CD4-positive, alpha-beta T cell treated with Interleukin-17A for 1 hour (primary cell): ENCODE measurements at regions not wholly inside any gene's neighbourhood (a gene's known extent, or its start where the extent isn't known, plus 50 kb on each side); places are given as distances from the start of the nearest gene placed in this dataset.
A peak's percentile ranks its signal among the peaks of the same experiment; 100 is the strongest.

Source experiments
- DNase-seq: peaks from one replicate; pipeline ENCODE4 v3.0.0-alpha.2; 2020

- DNase-seq = no peak
Measured at GRCh38 chr1:36641776-36642175, 159.1 kb upstream of the CSF3R start.

- no peak for DNase-seq
Measured at GRCh38 chr1:36639461-36639860, 156.7 kb upstream of the CSF3R start.

GRCh38 chr1:36638268-36638667 is 155.6 kb upstream of the CSF3R start:
- no peak for DNase-seq

GRCh38 chr1:36636206-36636605 is 153.5 kb upstream of the CSF3R start:
- DNase-seq = no peak

- no peak for DNase-seq
Measured at GRCh38 chr1:36635284-36635683, 152.6 kb upstream of the CSF3R start.

GRCh38 chr1:36628804-36629203 is 146.1 kb upstream of the CSF3R start:
- no peak for DNase-seq

- DNase-seq = no peak
Measured at GRCh38 chr1:36626435-36626834, 143.7 kb upstream of the CSF3R start.

GRCh38 chr1:36625935-36626310 is 143.2 kb upstream of the CSF3R start:
- no peak for DNase-seq

GRCh38 chr1:36625253-36625934 is 142.7 kb upstream of the CSF3R start:
- DNase-seq = no peak

GRCh38 chr1:36624466-36624865 is 141.8 kb upstream of the CSF3R start:
- no peak for DNase-seq

- no peak for DNase-seq
Measured at GRCh38 chr1:36622741-36623648, 140.3 kb upstream of the CSF3R start.

- DNase-seq = no peak
Measured at GRCh38 chr1:36621531-36621930, 138.8 kb upstream of the CSF3R start.

- DNase-seq = no peak
Measured at GRCh38 chr1:36620142-36620541, 137.4 kb upstream of the CSF3R start.

GRCh38 chr1:36614991-36615390 is 132.3 kb upstream of the CSF3R start:
- no peak for DNase-seq

GRCh38 chr1:36614571-36614970 is 131.9 kb upstream of the CSF3R start:
- DNase-seq = no peak

- no peak for DNase-seq
Measured at GRCh38 chr1:36613721-36614120, 131.0 kb upstream of the CSF3R start.

- no peak for DNase-seq
Measured at GRCh38 chr1:36612881-36613280, 130.2 kb upstream of the CSF3R start.

GRCh38 chr1:36612121-36612520 is 129.4 kb upstream of the CSF3R start:
- DNase-seq = no peak

GRCh38 chr1:36609241-36610027 is 126.7 kb upstream of the CSF3R start:
- peak; percentile 35 for DNase-seq

- DNase-seq = no peak
Measured at GRCh38 chr1:36608272-36608671, 125.6 kb upstream of the CSF3R start.

GRCh38 chr1:36607263-36607651 is 124.5 kb upstream of the CSF3R start:
- no peak for DNase-seq

GRCh38 chr1:36606641-36607262 is 124.0 kb upstream of the CSF3R start:
- peak; percentile 27 for DNase-seq
